ENCODE measurements at regions not wholly inside any gene's neighbourhood (a gene's known extent, or its start where the extent isn't known, plus 50 kb on each side); places are given as distances from the start of the nearest gene placed in this dataset.

DNA sequence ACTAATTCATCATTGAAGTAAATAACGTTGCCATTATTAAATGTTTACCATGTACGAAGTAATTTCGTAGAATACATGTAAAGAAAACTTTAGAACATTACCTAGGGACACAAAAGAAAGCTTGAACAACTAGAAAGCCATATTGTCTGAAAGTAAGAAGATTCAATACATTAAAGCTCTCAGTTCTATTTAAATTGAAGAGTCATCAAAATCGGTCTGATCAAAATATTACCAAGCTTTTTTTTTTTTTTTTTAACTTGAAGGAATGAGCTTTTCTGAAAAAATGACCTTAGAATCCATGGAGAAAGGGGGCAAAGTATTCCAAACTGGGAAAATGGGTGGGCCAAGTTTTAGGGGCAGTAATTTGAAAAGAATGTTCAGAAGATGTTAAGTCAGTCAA lies 300.8 kb downstream of the GPD2 start:
- TF ChIP-seq SIN3A (IDR thresholded peaks at IDR 0.05; ENCODE audit: borderline replicate concordance, insufficient read depth, low read depth, low read length) (no peak), TCF7L2 (IDR thresholded peaks at IDR 0.05; ENCODE audit: low read depth, low read length) (no peak), POLR2AphosphoS5 (IDR thresholded peaks at IDR 0.05; ENCODE audit: low read depth, low read length) (no peak)
- TF ChIP-seq, protein P1, sequence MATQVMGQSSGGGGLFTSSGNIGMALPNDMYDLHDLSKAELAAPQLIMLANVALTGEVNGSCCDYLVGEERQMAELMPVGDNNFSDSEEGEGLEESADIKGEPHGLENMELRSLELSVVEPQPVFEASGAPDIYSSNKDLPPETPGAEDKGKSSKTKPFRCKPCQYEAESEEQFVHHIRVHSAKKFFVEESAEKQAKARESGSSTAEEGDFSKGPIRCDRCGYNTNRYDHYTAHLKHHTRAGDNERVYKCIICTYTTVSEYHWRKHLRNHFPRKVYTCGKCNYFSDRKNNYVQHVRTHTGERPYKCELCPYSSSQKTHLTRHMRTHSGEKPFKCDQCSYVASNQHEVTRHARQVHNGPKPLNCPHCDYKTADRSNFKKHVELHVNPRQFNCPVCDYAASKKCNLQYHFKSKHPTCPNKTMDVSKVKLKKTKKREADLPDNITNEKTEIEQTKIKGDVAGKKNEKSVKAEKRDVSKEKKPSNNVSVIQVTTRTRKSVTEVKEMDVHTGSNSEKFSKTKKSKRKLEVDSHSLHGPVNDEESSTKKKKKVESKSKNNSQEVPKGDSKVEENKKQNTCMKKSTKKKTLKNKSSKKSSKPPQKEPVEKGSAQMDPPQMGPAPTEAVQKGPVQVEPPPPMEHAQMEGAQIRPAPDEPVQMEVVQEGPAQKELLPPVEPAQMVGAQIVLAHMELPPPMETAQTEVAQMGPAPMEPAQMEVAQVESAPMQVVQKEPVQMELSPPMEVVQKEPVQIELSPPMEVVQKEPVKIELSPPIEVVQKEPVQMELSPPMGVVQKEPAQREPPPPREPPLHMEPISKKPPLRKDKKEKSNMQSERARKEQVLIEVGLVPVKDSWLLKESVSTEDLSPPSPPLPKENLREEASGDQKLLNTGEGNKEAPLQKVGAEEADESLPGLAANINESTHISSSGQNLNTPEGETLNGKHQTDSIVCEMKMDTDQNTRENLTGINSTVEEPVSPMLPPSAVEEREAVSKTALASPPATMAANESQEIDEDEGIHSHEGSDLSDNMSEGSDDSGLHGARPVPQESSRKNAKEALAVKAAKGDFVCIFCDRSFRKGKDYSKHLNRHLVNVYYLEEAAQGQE (IDR thresholded peaks at IDR 0.05; ENCODE audit: insufficient read depth in 1 of 2, low read depth in 2 of 2, low read length in 1 of 2), result no peak
- TF ChIP-seq, protein P2, sequence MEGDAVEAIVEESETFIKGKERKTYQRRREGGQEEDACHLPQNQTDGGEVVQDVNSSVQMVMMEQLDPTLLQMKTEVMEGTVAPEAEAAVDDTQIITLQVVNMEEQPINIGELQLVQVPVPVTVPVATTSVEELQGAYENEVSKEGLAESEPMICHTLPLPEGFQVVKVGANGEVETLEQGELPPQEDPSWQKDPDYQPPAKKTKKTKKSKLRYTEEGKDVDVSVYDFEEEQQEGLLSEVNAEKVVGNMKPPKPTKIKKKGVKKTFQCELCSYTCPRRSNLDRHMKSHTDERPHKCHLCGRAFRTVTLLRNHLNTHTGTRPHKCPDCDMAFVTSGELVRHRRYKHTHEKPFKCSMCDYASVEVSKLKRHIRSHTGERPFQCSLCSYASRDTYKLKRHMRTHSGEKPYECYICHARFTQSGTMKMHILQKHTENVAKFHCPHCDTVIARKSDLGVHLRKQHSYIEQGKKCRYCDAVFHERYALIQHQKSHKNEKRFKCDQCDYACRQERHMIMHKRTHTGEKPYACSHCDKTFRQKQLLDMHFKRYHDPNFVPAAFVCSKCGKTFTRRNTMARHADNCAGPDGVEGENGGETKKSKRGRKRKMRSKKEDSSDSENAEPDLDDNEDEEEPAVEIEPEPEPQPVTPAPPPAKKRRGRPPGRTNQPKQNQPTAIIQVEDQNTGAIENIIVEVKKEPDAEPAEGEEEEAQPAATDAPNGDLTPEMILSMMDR (IDR thresholded peaks at IDR 0.05), result no peak
- Histone ChIP-seq H3K4me3 (ENCODE audit: low read depth in 2 of 2, low read length in 2 of 2) (no peak overlapping the region), H3K36me3 (ENCODE audit: control insufficient read depth, insufficient read depth, low read length) (no peaks in the 10 kb centered on the region), H3K27me3 (ENCODE audit: control insufficient read depth, insufficient read depth, low read length) (no peaks in the 10 kb centered on the region), H3K9me3 (ENCODE audit: control insufficient read depth, insufficient read depth, low read depth, low read length) (no peaks in the 10 kb centered on the region), H3K27ac (ENCODE audit: low read length) (no peak overlapping the region), H3K4me1 (ENCODE audit: control insufficient read depth, insufficient read depth, low read length) (no peaks in the 10 kb centered on the region)
- ChIA-PET POLR2A (no interaction called here), CTCF (no interaction called here)
- in situ Hi-C loops (cut with HindIII; ENCODE audit: low pct_unique_long_range_greater_than_20kb, low sequenced_read_pairs) (no loop called here), intact Hi-C loops (cut with micrococcal nuclease; ENCODE audit: unreplicated experiment) (no loop called here)
- no TSS peak for BruUV-seq (replicated peaks)
- ATAC-seq (no peak), DNase-seq (ENCODE audit: low read depth, low spot score) (no peak)

DNA sequence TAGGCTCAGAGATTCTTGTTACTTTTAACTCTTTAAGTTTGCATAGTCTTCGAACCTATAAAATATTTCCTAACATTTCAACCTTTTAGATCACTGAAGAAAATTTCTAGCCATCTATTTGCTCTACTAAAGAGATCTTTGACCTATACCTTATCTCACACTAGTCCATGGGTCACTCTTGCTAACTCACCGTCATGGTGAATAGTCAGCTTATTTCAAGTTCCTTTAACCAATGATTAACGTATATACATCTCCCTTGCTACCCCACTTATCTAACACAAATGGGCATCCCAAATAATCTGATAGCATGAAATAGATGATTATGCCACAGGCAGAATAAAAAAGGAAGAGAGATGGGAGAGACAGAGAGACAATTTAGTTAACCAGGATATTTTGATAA lies 303.1 kb downstream of the GPD2 start:
- BruUV-seq (replicated peaks), result no TSS peak
- Histone ChIP-seq H3K36me3 (ENCODE audit: control insufficient read depth, insufficient read depth, low read length) (no peaks in the 10 kb centered on the region), H3K9me3 (ENCODE audit: control insufficient read depth, insufficient read depth, low read depth, low read length) (no peaks in the 10 kb centered on the region), H3K4me3 (ENCODE audit: low read depth in 2 of 2, low read length in 2 of 2) (no peak overlapping the region), H3K27ac (ENCODE audit: low read length) (no peak overlapping the region), H3K27me3 (ENCODE audit: control insufficient read depth, insufficient read depth, low read length) (no peaks in the 10 kb centered on the region), H3K4me1 (ENCODE audit: control insufficient read depth, insufficient read depth, low read length) (no peaks in the 10 kb centered on the region)
- intact Hi-C loops (cut with micrococcal nuclease; ENCODE audit: unreplicated experiment), result no loop called here
- no peak for ATAC-seq
- DNase-seq (ENCODE audit: low read depth, low spot score), result no peak
- TF ChIP-seq, protein P1 (IDR thresholded peaks at IDR 0.05; ENCODE audit: insufficient read depth in 1 of 2, low read depth in 2 of 2, low read length in 1 of 2), result no peak
- TF ChIP-seq TCF7L2 (IDR thresholded peaks at IDR 0.05; ENCODE audit: low read depth, low read length) (no peak), POLR2AphosphoS5 (IDR thresholded peaks at IDR 0.05; ENCODE audit: low read depth, low read length) (no peak), SIN3A (IDR thresholded peaks at IDR 0.05; ENCODE audit: borderline replicate concordance, insufficient read depth, low read depth, low read length) (no peak)
- TF ChIP-seq, protein P2 (IDR thresholded peaks at IDR 0.05), result no peak
- CTCF ChIA-PET, result no interaction called here
- POLR2A ChIA-PET, result no interaction called here
- in situ Hi-C loops (cut with HindIII; ENCODE audit: low pct_unique_long_range_greater_than_20kb, low sequenced_read_pairs), result no loop called here
